Prostate gland (tissue), 2 donors: ENCODE measurements at regions not wholly inside any gene's neighbourhood (a gene's known extent, or its start where the extent isn't known, plus 50 kb on each side); places are given as distances from the start of the nearest gene placed in this dataset.

Experiments used
- DNase-seq: peaks from one replicate; pipeline ENCODE4 v3.0.0-alpha.2; 2019; ENCODE audit warnings: low spot score
- H3K27ac ChIP-seq, 2 donors: fragments of 200-600 bp; sonication (generic); 2 replicates each; pipeline ENCODE4 v1.5.1; 2017 to 2019
- H3K27me3 ChIP-seq: fragments of 200-600 bp; sonication (generic); replicated peaks from 2 replicates; pipeline ENCODE4 v1.5.1; 2019; ENCODE audit not compliant: insufficient read depth
- H3K36me3 ChIP-seq, 2 donors: fragments of 200-600 bp; sonication (generic); 1 replicate in 1 of 2; 2 replicates in 1 of 2; pipeline versions ENCODE4 v1.5.1 to v1.8.1; 2017 to 2019
- H3K4me1 ChIP-seq: fragments of 200-600 bp; sonication (generic); replicated peaks from 2 replicates; pipeline ENCODE4 v1.5.1; 2019
- H3K4me3 ChIP-seq, 2 donors: fragments of 200-600 bp; sonication (generic); 2 replicates each; pipeline ENCODE4 v1.5.1; 2017 to 2019
- H3K9me3 ChIP-seq: fragments of 200-600 bp; sonication (generic); 2 replicates; pipeline ENCODE4 v1.5.1; 2017
- CTCF ChIP-seq, 4 experiments: fragments of 200-600 bp in 2 of 4; fragments of 450-650 bp in 2 of 4; sonication (generic) in 2 of 4; IDR thresholded peaks; 1 replicate in 3 of 4; 2 replicates in 1 of 4; pipeline ENCODE4 v1.5.1; 2016 to 2019; ENCODE audit warnings: antibody characterized with exemption in 4 of 4, mild to moderate bottlenecking in 2 of 4, moderate library complexity in 2 of 4
- POLR2A ChIP-seq: fragments of 450-650 bp; IDR thresholded peaks from one replicate; pipeline ENCODE4 v1.6.1; 2016; ENCODE audit warnings: antibody characterized with exemption, mild to moderate bottlenecking
- POLR2AphosphoS5 ChIP-seq: sonication (generic); formaldehyde crosslinking; IDR thresholded peaks from one replicate; pipeline ENCODE4 v1.6.1; 2017; ENCODE audit warnings: antibody characterized with exemption
- WGBS: methylation state at CpG from one replicate; pipeline ENCODE4 v1.1.5; 2018; 5-methylcytosine and 5-hydroxymethylcytosine counted together
- intact Hi-C: fragments of 100-400 bp; cut with DNase I; formaldehyde crosslinking; loops from one replicate; pipeline ENCODE4 v1.14.2; 2022

- Histone ChIP-seq H3K36me3 (no peaks in the 10 kb centered on the region), H3K4me1 (no peaks in the 10 kb centered on the region), H3K4me3 (no peak overlapping the region), H3K9me3 (no peaks in the 10 kb centered on the region), H3K27ac (no peak overlapping the region), H3K27me3 (no peaks in the 10 kb centered on the region)
- WGBS = 32% methylated on average over 1 of the region's 1 CpG
- no peak for TF ChIP-seq POLR2A
- no peak for TF ChIP-seq CTCF (IDR thresholded peaks at IDR 0.05)
- TF ChIP-seq POLR2AphosphoS5 = no peak
- intact Hi-C loops = no loop called here
- no peak for DNase-seq
Measured at GRCh38 chr11:42727879-42728278, 583.9 kb upstream of the API5 start.

- Histone ChIP-seq H3K9me3 (no peaks in the 10 kb centered on the region), H3K36me3 (no peaks in the 10 kb centered on the region), H3K4me1 (no peaks in the 10 kb centered on the region), H3K4me3 (no peak overlapping the region), H3K27me3 (no peaks in the 10 kb centered on the region), H3K27ac (no peak overlapping the region)
- 90% methylated on average over 1 of the region's 1 CpG for WGBS
- TF ChIP-seq CTCF (IDR thresholded peaks at IDR 0.05) (no peak), POLR2A (no peak), POLR2AphosphoS5 (no peak)
- DNase-seq = no peak
- intact Hi-C loops = no loop called here
Measured at GRCh38 chr11:42762348-42762747, 549.4 kb upstream of the API5 start.

- H3K4me3 ChIP-seq = no peak overlapping the region
- no peaks in the 10 kb centered on the region for H3K36me3 ChIP-seq
- WGBS = 89% methylated on average over 2 of the region's 2 CpGs
- H3K27ac ChIP-seq = no peak overlapping the region
- H3K27me3 ChIP-seq = no peaks in the 10 kb centered on the region
- no peak for DNase-seq
- H3K9me3 ChIP-seq = no peaks in the 10 kb centered on the region
- H3K4me1 ChIP-seq = no peaks in the 10 kb centered on the region
- intact Hi-C loops = no loop called here
- TF ChIP-seq POLR2AphosphoS5 = no peak
- TF ChIP-seq POLR2A = no peak
- TF ChIP-seq CTCF (IDR thresholded peaks at IDR 0.05) = no peak
Measured at GRCh38 chr11:42764936-42765335, 546.9 kb upstream of the API5 start.

- Histone ChIP-seq H3K4me1 (no peaks in the 10 kb centered on the region), H3K27ac (no peak overlapping the region), H3K36me3 (no peaks in the 10 kb centered on the region), H3K9me3 (no peaks in the 10 kb centered on the region), H3K27me3 (no peaks in the 10 kb centered on the region), H3K4me3 (no peak overlapping the region)
- no peak for DNase-seq
- intact Hi-C loops = no loop called here
- 44% methylated on average over 2 of the region's 2 CpGs for WGBS
- TF ChIP-seq POLR2AphosphoS5 = no peak
- no peak for TF ChIP-seq POLR2A
- TF ChIP-seq CTCF (IDR thresholded peaks at IDR 0.05) = no peak
Measured at GRCh38 chr11:42768576-42768975, 543.2 kb upstream of the API5 start.

GRCh38 chr11:42770444-42771065 is 541.2 kb upstream of the API5 start:
- H3K27me3 ChIP-seq = no peaks in the 10 kb centered on the region
- H3K36me3 ChIP-seq = no peaks in the 10 kb centered on the region
- intact Hi-C loops = no loop called here
- no peak for DNase-seq
- H3K27ac ChIP-seq = no peak overlapping the region
- no peaks in the 10 kb centered on the region for H3K4me1 ChIP-seq
- WGBS = 88% methylated on average over 1 of the region's 1 CpG
- H3K9me3 ChIP-seq = no peaks in the 10 kb centered on the region
- H3K4me3 ChIP-seq = no peak overlapping the region
- TF ChIP-seq CTCF (IDR thresholded peaks at IDR 0.05) = peak in 2 of 4 experiments; percentile 37 to 45
- no peak for TF ChIP-seq POLR2AphosphoS5
